ENCODE measurements at regions not wholly inside any gene's neighbourhood (a gene's known extent, or its start where the extent isn't known, plus 50 kb on each side); places are given as distances from the start of the nearest gene placed in this dataset.

DNA sequence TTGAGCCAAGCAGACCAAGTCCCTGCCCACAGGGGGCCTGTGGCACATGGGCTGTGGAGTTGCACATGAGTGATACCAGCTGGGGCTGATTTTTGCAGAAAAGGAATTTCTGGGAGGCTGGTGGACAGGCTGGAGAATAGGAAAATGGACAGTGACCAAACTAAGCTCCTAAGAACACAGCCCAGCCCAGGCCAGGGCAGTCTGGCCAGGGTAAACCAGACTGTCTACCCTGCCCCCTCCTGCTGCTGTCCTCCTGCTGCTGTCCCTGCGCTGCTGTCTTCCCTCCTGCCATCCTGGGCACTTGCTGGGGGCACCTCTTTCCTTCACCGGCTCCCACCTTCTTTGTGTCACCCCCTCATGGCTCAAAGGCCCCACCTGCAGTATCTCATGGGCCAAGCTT lies 219.2 kb downstream of the ZIC5 start:
- H3K4me1 Mint-ChIP-seq (ENCODE audit: low read depth): peaks cover 3% of the 10 kb centered on the region
- no peaks in the 10 kb centered on the region for H3K27me3 Mint-ChIP-seq
- H3K36me3 Mint-ChIP-seq (ENCODE audit: insufficient read depth): no peaks in the 10 kb centered on the region
- no peaks in the 10 kb centered on the region for H3K9me3 Mint-ChIP-seq (ENCODE audit: low read depth)
- H3K4me3 Mint-ChIP-seq (ENCODE audit: low read depth): no peak overlapping the region
- no peak for DNase-seq (ENCODE audit: low spot score, unreplicated experiment)
- TF ChIP-seq CTCF (IDR thresholded peaks at IDR 0.05; ENCODE audit: unreplicated experiment): no peak
- H3K27ac Mint-ChIP-seq: no peak overlapping the region

DNA sequence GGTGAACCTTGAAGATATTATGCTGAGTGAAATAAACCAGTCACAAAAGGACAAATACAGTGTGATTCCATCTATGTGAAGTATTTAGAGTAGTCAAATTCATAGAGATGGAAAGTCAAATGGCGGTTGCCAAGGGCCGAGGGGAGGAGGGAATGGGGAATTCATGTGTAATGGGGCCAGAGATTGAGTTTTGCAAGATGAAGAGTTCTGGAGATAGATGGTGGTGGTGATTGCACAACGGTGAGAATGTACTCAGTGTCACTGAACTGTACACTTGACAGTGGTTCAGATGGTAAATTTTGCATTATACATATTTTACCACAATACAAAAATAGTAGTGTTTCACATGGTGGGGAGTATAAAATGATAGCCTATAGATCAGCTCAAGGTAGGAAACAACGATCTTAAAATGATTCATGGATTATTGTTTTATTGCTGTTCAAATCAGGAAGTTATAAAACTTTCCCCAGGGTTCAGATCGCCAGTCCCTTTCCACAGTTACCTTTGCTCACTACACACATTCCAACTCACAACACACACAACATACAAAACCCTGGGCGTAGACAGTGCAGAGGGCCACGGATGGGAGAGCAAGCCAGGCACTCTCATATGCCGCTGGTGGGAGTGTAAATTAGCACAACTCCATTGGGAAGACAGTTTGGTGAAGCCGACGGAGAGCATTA lies 219.9 kb downstream of the ZIC5 start:
- no peaks in the 10 kb centered on the region for H3K27me3 Mint-ChIP-seq
- H3K27ac Mint-ChIP-seq: no peak overlapping the region
- TF ChIP-seq CTCF (IDR thresholded peaks at IDR 0.05; ENCODE audit: unreplicated experiment): no peak
- H3K9me3 Mint-ChIP-seq (ENCODE audit: low read depth): no peaks in the 10 kb centered on the region
- H3K4me1 Mint-ChIP-seq (ENCODE audit: low read depth): peaks cover 8% of the 10 kb centered on the region
- H3K4me3 Mint-ChIP-seq (ENCODE audit: low read depth): no peak overlapping the region
- H3K36me3 Mint-ChIP-seq (ENCODE audit: insufficient read depth): no peaks in the 10 kb centered on the region
- no peak for DNase-seq (ENCODE audit: low spot score, unreplicated experiment)

GRCh38 chr13:99750951-99751350 lies 220.6 kb downstream of the ZIC5 start:
- H3K4me3 Mint-ChIP-seq (ENCODE audit: low read depth): no peak overlapping the region
- H3K36me3 Mint-ChIP-seq (ENCODE audit: insufficient read depth): no peaks in the 10 kb centered on the region
- TF ChIP-seq CTCF (IDR thresholded peaks at IDR 0.05; ENCODE audit: unreplicated experiment): no peak
- H3K9me3 Mint-ChIP-seq (ENCODE audit: low read depth): no peaks in the 10 kb centered on the region
- DNase-seq (ENCODE audit: low spot score, unreplicated experiment): no peak
- H3K4me1 Mint-ChIP-seq (ENCODE audit: low read depth): peaks cover 13% of the 10 kb centered on the region
- H3K27me3 Mint-ChIP-seq: no peaks in the 10 kb centered on the region
- no peak overlapping the region for H3K27ac Mint-ChIP-seq

DNA sequence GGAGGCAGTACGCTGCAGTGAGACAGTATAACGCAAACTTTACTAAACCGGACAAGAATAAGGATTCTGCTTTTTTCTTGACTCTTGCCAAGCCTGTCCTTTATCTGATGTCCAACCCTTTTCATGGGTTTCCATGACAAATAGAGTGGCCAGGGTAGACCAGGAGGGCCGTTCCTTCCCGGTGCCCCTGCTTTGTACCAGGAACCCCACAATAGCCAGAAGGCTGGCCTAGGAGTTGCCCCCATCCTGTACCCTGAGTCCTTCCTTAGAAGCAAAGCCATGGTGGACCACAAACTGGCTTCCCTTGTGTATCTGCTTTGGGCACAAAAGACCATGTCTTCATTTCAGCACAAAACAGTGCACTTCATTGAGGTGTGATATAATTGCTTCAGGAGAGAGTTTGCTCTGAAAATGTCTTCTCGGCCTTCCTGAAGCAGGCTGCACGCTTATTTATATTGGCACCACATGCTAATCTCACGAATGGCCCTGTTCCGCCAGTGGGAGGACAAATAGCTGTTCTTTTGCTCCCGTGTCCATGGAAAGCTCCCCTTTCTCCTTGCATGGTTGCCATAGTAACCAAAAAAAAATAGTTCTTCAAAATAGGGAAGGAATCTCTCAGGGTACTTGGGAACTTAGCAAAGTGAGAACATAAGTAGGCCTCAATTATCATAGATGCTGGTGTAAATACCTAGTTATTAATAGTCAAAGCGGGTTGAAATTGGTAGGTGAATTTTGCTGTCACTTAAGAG lies 222.1 kb downstream of the ZIC5 start:
- no peak for DNase-seq (ENCODE audit: low spot score, unreplicated experiment)
- no peaks in the 10 kb centered on the region for H3K27me3 Mint-ChIP-seq
- no peak overlapping the region for H3K4me3 Mint-ChIP-seq (ENCODE audit: low read depth)
- H3K36me3 Mint-ChIP-seq (ENCODE audit: insufficient read depth): no peaks in the 10 kb centered on the region
- TF ChIP-seq CTCF (IDR thresholded peaks at IDR 0.05; ENCODE audit: unreplicated experiment): no peak
- peak overlapping the region; percentile 34 for H3K27ac Mint-ChIP-seq
- H3K4me1 Mint-ChIP-seq (ENCODE audit: low read depth): peaks cover 21% of the 10 kb centered on the region
- no peaks in the 10 kb centered on the region for H3K9me3 Mint-ChIP-seq (ENCODE audit: low read depth)

GRCh38 chr13:99747403-99747710 lies 224.2 kb downstream of the ZIC5 start:
- no peak for DNase-seq (ENCODE audit: low spot score, unreplicated experiment)
- H3K36me3 Mint-ChIP-seq (ENCODE audit: insufficient read depth): no peaks in the 10 kb centered on the region
- peak overlapping the region; percentile 53 for H3K4me3 Mint-ChIP-seq (ENCODE audit: low read depth)
- H3K27ac Mint-ChIP-seq: peak overlapping the region; percentile 81
- no peaks in the 10 kb centered on the region for H3K9me3 Mint-ChIP-seq (ENCODE audit: low read depth)
- peaks cover 6% of the 10 kb centered on the region for H3K27me3 Mint-ChIP-seq
- no peak for TF ChIP-seq CTCF (IDR thresholded peaks at IDR 0.05; ENCODE audit: unreplicated experiment)
- H3K4me1 Mint-ChIP-seq (ENCODE audit: low read depth): peaks cover 22% of the 10 kb centered on the region
